ENCODE measurements at regions not wholly inside any gene's neighbourhood (a gene's known extent, or its start where the extent isn't known, plus 50 kb on each side); places are given as distances from the start of the nearest gene placed in this dataset.
"Not testable (repeated sequence)": the region's sequence is repeated elsewhere in the genome, so short reads cannot be mapped to it uniquely, and the experiment has no call there.

GRCh38 chr16:52386694-52387093 is 160.2 kb downstream of the TOX3 start:
- DNase-seq, result no peak

DNA sequence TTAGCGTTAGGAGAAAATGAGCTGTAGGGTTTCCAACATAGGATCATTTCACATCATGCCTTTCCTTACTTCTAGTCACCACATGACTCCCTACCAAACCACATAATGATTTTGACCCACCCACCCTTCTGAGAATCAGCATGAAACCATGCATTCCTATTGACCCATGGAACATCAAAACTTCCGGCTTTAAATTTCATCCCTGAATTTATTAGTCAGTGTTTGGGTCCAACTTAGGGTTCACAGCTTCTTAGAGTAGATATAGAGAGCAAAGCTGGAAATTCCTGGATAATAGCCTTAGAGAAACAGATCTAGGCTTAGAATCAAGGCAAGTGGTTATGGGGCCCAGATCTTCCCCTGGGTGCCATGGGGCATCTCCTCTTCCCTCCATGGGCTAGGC is 162.6 kb downstream of the TOX3 start:
- DNase-seq, result no peak

- DNase-seq, result no peak
Observed at GRCh38 chr16:52383640-52384292, 163.2 kb downstream of the TOX3 start.

GRCh38 chr16:52383119-52383518 is 163.8 kb downstream of the TOX3 start:
- no peak for DNase-seq

DNA sequence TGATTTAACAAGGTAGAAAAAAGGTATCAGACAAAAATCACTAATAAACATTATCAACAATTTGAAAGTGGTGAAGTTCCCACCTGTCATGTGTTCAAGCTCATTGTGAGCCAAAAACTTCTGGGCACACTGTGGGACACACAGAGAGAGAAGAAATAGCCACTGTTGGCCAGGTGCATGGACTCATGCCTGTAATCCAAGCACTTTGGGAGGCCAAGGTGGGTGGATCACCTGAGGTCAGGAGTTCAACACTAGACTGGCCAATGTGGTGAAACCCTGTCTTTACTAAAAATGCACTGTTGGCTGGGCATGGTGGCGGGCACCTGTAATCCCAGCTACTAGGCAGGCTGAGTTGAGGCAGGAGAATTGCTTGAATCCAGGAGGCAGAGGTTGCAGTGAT is 167.4 kb downstream of the TOX3 start:
- DNase-seq, result no peak

GRCh38 chr16:52376676-52377280 is 170.2 kb downstream of the TOX3 start:
- no peak for DNase-seq

- DNase-seq, result no peak
Observed at GRCh38 chr16:52372313-52372712, 174.6 kb downstream of the TOX3 start.

- no peak for DNase-seq
Observed at GRCh38 chr16:52368859-52369258, 178.1 kb downstream of the TOX3 start.

DNA sequence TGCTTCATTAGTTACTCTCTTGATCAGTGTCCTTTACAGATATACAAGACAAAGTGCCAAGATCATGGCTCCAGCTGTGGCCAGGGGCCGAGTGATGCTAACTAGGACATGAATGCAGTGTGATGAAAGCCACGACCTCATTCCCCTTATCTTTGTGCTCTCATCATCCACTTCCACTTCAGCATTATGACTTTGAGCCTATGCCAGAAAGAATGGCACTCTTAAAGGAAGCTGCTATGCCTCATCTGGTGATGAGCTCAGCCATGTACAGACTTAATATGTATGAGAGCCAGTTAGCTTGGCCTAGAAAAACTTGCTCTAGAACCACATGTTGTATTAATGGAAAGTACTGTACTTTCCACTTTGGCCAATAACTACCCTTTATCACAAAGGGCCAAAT is 179.1 kb downstream of the TOX3 start:
- DNase-seq, result no peak

GRCh38 chr16:52366983-52367382 is 180.0 kb downstream of the TOX3 start:
- DNase-seq, result no peak

DNA sequence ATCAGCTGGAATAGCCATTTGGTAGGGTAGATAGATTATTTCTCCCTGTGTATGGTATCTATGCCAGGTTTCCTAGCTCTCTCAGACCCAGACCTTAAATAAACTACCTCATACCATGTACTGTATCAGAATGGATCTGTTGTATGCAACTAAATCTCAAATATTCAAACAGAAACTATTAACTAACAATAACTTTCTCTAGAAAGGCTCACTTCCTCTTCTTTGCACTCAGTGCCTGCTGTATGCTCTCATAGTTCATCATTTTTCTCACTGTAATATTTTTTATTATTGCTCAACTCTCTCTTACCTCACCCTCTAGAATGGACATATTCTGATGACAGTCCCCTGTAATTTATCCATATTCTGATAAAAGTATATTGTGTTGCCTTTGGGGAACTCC is 182.4 kb downstream of the TOX3 start:
- no peak for DNase-seq

- no peak for DNase-seq
Observed at GRCh38 chr16:52363082-52363481, 183.9 kb downstream of the TOX3 start.

DNA sequence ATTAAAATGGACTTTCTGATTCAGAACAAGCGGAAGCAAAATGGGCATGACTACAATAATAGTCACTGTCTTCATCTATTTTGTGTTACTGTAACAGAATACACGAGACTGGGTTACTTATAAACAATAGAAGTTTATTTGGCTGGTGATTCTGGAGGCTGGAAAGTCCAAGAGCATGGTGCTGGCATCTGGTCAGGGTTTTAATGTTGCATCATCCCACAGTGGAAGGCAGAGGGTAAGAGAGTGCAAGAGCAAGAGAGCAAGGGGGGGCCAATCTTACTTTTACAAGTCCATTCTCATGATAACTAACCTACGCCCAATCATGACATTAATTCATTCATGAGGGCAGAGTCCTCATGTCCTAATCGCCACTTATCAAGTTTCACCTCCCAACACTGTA is 189.2 kb downstream of the TOX3 start:
- no peak for DNase-seq

DNA sequence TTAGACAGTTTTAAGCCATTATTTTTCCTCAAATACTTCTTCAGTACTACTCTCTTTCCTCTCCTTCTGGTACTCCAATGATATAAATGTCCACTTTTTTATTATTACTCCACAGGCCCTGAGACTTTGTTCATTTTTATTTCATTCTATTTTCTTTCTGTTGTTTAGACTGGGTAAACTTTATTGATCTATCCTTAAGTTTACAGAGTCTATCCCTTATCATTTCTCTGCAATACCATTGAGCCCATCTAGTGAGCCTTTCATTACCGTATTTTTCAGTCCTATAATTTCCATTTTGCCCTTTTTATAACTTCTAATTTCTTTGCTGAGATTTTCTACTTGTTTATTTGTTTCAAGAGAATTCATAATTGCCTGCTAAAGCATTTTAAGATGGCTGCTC is 193.7 kb downstream of the TOX3 start:
- DNase-seq, result no peak

DNA sequence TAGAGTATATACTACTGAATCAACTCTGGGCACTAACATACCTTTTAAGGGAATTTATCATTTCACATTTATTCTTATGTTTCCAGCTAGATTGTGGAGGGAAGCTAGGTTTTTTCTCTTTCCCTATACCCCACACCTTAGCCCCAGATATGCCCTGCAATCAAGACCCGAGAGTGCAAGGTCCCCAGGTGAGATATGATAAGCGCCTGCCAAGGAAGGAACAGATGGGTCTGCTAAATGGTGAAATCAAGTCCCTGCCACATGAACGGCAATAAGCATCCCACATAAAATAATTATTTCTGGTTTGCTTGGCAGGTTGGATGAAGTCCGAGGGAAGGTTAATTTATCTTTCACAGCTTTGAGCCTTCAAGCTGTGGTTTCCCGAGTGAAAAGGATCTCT is 195.5 kb downstream of the TOX3 start:
- no peak for DNase-seq

DNA sequence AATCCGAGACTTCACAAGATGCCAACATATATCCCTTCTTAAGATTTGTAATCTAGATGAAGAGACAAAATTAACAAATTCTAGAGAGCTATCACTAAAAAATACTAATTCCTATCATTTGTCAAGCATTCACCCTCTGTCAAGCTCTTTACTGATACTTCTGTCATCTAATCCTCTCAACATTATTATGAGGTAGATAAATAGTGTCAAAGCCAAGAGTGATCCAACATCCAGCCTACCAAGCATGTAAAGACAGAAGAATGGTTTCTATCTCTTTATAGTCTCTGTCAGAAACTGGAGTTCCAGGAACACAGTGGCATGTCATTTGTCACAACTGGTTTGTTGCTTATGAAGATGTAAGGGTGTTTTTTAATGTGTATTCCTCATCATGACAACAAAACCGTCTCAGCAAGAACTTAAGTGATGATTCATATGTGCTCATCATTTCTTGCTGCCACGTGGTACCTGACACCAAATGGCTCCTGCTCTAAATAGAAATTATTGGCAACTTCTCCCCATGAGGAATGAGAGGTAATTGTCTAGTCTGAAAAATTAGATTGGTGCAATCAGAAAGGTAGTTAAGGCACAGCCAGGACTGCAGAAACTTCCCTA is 196.8 kb downstream of the TOX3 start:
- no peak for DNase-seq

DNA sequence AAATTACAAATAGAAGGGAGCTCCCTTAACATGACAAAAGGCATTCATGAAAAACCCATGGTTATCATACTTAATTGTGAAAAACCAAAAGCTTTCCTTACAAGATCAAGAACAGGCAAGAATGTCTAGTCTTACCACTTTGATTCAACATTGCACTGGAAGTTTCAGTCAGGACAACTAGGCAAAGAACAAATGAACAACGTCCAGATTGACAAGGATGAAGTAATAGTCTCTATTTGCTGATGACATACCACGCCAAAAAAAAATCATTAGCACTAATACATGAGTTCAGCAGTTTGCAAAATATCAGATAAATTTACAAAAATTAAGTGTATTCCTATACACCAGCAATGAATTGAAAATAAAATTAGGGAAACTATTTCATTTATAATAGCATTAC is 200.2 kb downstream of the TOX3 start:
- no peak for DNase-seq

- not testable (repeated sequence) for DNase-seq
Observed at GRCh38 chr16:52333673-52334072, 213.3 kb downstream of the TOX3 start.

- DNase-seq, result no peak
Observed at GRCh38 chr16:52320930-52321439, 226.0 kb downstream of the TOX3 start.

DNA sequence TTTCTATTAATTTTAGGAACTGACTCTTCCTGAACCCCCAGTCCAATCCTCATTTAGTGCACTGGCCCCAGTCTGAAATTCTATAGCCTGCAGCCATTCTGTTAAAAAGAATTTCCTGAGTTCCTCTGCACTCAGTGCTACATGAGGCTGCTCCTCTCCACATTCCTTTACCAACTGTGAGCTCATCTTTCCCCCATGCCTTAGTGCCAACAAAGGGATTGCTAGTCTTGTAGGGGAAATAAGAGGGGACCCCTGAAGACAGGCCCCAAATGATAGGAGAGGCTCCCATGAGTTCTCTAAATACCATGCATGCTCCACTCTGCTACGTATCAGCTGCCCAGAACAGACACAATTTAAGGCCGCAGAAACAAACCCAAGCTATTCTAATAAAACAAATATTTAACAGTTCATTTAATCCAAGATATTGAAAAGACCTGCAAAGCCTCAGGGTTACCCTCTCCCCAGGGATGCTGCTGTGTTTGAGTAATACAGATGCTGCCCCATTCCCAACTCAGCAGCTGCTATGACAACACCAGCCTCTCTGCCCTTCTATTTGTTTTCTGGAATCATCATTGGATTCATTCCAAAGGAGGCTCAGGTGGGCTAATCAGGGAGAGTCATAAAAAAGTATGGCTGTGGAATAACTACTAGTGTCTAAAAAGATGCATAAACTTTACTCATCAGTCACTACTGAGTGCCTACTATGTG is 228.5 kb downstream of the TOX3 start:
- no peak for DNase-seq

DNA sequence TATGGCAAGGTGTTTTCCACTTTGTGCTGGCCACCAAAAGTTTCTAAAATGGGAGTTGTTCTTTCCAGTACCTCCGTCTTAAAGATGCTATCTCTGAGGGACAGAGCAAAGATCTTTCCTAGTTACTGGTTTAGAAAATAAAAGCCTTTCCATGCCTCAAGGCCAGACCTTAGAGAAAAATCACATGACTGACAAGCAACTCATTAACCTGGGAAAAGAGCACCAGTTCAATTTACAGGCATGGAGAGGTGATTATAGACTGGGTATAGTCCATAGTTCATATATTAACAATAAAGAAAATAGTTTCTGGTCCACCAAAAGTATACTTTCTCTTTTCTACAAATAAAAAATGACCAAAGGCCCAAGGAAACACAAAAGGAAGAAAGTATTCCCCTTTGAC is 230.7 kb downstream of the TOX3 start:
- DNase-seq, result no peak

- DNase-seq, result no peak
Observed at GRCh38 chr16:52312716-52313115, 234.2 kb downstream of the TOX3 start.

GRCh38 chr16:52309446-52310416 is 237.2 kb downstream of the TOX3 start:
- DNase-seq, result no peak
